Prostate gland (tissue), 2 donors: ENCODE measurements at regions not wholly inside any gene's neighbourhood (a gene's known extent, or its start where the extent isn't known, plus 50 kb on each side); places are given as distances from the start of the nearest gene placed in this dataset.

Experiments used
- DNase-seq: peaks from one replicate; pipeline ENCODE4 v3.0.0-alpha.2; 2019; ENCODE audit warnings: low spot score
- H3K27ac ChIP-seq, 2 donors: fragments of 200-600 bp; sonication (generic); 2 replicates each; pipeline ENCODE4 v1.5.1; 2017 to 2019
- H3K27me3 ChIP-seq: fragments of 200-600 bp; sonication (generic); replicated peaks from 2 replicates; pipeline ENCODE4 v1.5.1; 2019; ENCODE audit not compliant: insufficient read depth
- H3K36me3 ChIP-seq, 2 donors: fragments of 200-600 bp; sonication (generic); 1 replicate in 1 of 2; 2 replicates in 1 of 2; pipeline versions ENCODE4 v1.5.1 to v1.8.1; 2017 to 2019
- H3K4me1 ChIP-seq: fragments of 200-600 bp; sonication (generic); replicated peaks from 2 replicates; pipeline ENCODE4 v1.5.1; 2019
- H3K4me3 ChIP-seq, 2 donors: fragments of 200-600 bp; sonication (generic); 2 replicates each; pipeline ENCODE4 v1.5.1; 2017 to 2019
- H3K9me3 ChIP-seq: fragments of 200-600 bp; sonication (generic); 2 replicates; pipeline ENCODE4 v1.5.1; 2017
- CTCF ChIP-seq, 4 experiments: fragments of 200-600 bp in 2 of 4; fragments of 450-650 bp in 2 of 4; sonication (generic) in 2 of 4; IDR thresholded peaks; 1 replicate in 3 of 4; 2 replicates in 1 of 4; pipeline ENCODE4 v1.5.1; 2016 to 2019; ENCODE audit warnings: antibody characterized with exemption in 4 of 4, mild to moderate bottlenecking in 2 of 4, moderate library complexity in 2 of 4
- POLR2A ChIP-seq: fragments of 450-650 bp; IDR thresholded peaks from one replicate; pipeline ENCODE4 v1.6.1; 2016; ENCODE audit warnings: antibody characterized with exemption, mild to moderate bottlenecking
- POLR2AphosphoS5 ChIP-seq: sonication (generic); formaldehyde crosslinking; IDR thresholded peaks from one replicate; pipeline ENCODE4 v1.6.1; 2017; ENCODE audit warnings: antibody characterized with exemption
- WGBS: methylation state at CpG from one replicate; pipeline ENCODE4 v1.1.5; 2018; 5-methylcytosine and 5-hydroxymethylcytosine counted together
- intact Hi-C: fragments of 100-400 bp; cut with DNase I; formaldehyde crosslinking; loops from one replicate; pipeline ENCODE4 v1.14.2; 2022

GRCh38 chr3:77780278-77780996 lies 740.5 kb downstream of the ROBO2 start:
- DNase-seq = no peak

GRCh38 chr3:77786216-77786615 lies 746.3 kb downstream of the ROBO2 start:
- no peak overlapping the region for H3K27ac ChIP-seq
- no peaks in the 10 kb centered on the region for H3K27me3 ChIP-seq
- H3K9me3 ChIP-seq = no peaks in the 10 kb centered on the region
- DNase-seq = no peak
- intact Hi-C loops = no loop called here
- 41% methylated on average over 1 of the region's 1 CpG for WGBS
- no peak overlapping the region for H3K4me3 ChIP-seq
- H3K36me3 ChIP-seq = no peaks in the 10 kb centered on the region
- no peaks in the 10 kb centered on the region for H3K4me1 ChIP-seq
- no peak for TF ChIP-seq CTCF (IDR thresholded peaks at IDR 0.05)
- no peak for TF ChIP-seq POLR2AphosphoS5
- no peak for TF ChIP-seq POLR2A

More at GRCh38 chr3:77780278-77780996, 740.5 kb downstream of the ROBO2 start:
- no peak overlapping the region for H3K27ac ChIP-seq
- TF ChIP-seq POLR2AphosphoS5 = no peak
- no peak for TF ChIP-seq POLR2A
- no peak for TF ChIP-seq CTCF (IDR thresholded peaks at IDR 0.05)
- intact Hi-C loops = no loop called here
- H3K9me3 ChIP-seq = no peaks in the 10 kb centered on the region
- H3K27me3 ChIP-seq = no peaks in the 10 kb centered on the region
- WGBS = 41% methylated on average over 5 of the region's 5 CpGs
- no peaks in the 10 kb centered on the region for H3K4me1 ChIP-seq
- no peaks in the 10 kb centered on the region for H3K36me3 ChIP-seq
- H3K4me3 ChIP-seq = no peak overlapping the region

- no peaks in the 10 kb centered on the region for H3K36me3 ChIP-seq
- no peaks in the 10 kb centered on the region for H3K4me1 ChIP-seq
- no peaks in the 10 kb centered on the region for H3K27me3 ChIP-seq
- H3K9me3 ChIP-seq = no peaks in the 10 kb centered on the region
- 37% methylated on average over 5 of the region's 5 CpGs for WGBS
- no peak for TF ChIP-seq CTCF (IDR thresholded peaks at IDR 0.05)
- TF ChIP-seq POLR2A = no peak
- no peak for TF ChIP-seq POLR2AphosphoS5
- no peak overlapping the region for H3K27ac ChIP-seq
- H3K4me3 ChIP-seq = no peak overlapping the region
- intact Hi-C loops = no loop called here
- DNase-seq = no peak
Observed at GRCh38 chr3:77795013-77795412, 755.1 kb downstream of the ROBO2 start.

- Histone ChIP-seq H3K27ac (no peak overlapping the region), H3K4me3 (no peak overlapping the region), H3K36me3 (no peaks in the 10 kb centered on the region), H3K4me1 (no peaks in the 10 kb centered on the region), H3K9me3 (no peaks in the 10 kb centered on the region), H3K27me3 (no peaks in the 10 kb centered on the region)
- TF ChIP-seq CTCF (IDR thresholded peaks at IDR 0.05) (no peak), POLR2AphosphoS5 (no peak), POLR2A (no peak)
- intact Hi-C loops = no loop called here
- DNase-seq = no peak
- WGBS = 87% methylated on average over 5 of the region's 5 CpGs
Observed at GRCh38 chr3:77799278-77799677, 759.4 kb downstream of the ROBO2 start.

- Histone ChIP-seq H3K9me3 (no peaks in the 10 kb centered on the region), H3K27ac (no peak overlapping the region), H3K4me3 (no peak overlapping the region), H3K27me3 (no peaks in the 10 kb centered on the region), H3K4me1 (no peaks in the 10 kb centered on the region), H3K36me3 (no peaks in the 10 kb centered on the region)
- WGBS = 48% methylated on average over 1 of the region's 1 CpG
- intact Hi-C loops = no loop called here
- no peak for DNase-seq
- no peak for TF ChIP-seq POLR2A
- TF ChIP-seq CTCF (IDR thresholded peaks at IDR 0.05) = no peak
- no peak for TF ChIP-seq POLR2AphosphoS5
Observed at GRCh38 chr3:77800893-77801292, 761.0 kb downstream of the ROBO2 start.
